MCF 10A (cell line): ENCODE measurements at regions not wholly inside any gene's neighbourhood (a gene's known extent, or its start where the extent isn't known, plus 50 kb on each side); places are given as distances from the start of the nearest gene placed in this dataset.

ENCODE experiments used
- BruUV-seq: library from RNA; stranded (reverse); fragments of 400-500 nt; replicated peaks from 2 replicates; lab custom pipeline; 2021; lab: Mats Ljungman, UMichigan
- CTCF ChIA-PET: fragments of 300-600 bp; sonication (Branson Sonifier 250); formaldehyde crosslinking; extraction: SDS; loops from one replicate; lab custom pipeline; 2021; ENCODE audit warnings: antibody characterized with exemption, inconsistent platforms; lab: Yijun Ruan, JAX
- POLR2A ChIA-PET: fragments of 300-600, 350-650 bp; sonication (Branson Sonifier 250); formaldehyde crosslinking; extraction: SDS; loops from one replicate; lab custom pipeline; 2020; ENCODE audit warnings: antibody characterized with exemption, inconsistent platforms; lab: Yijun Ruan, JAX
- DNase-seq: peaks from one replicate; pipeline ENCODE4 v3.0.0-alpha.2; 2018; ENCODE audit not compliant: unreplicated experiment
- H3K27ac Mint-ChIP-seq: one replicate; pipeline ENCODE4 v1.8.0; 2022; ENCODE audit warnings: mild to moderate bottlenecking, low read depth, mixed read lengths; ENCODE audit not compliant: unreplicated experiment
- H3K27me3 Mint-ChIP-seq: one replicate; pipeline ENCODE4 v1.8.0; 2022; ENCODE audit warnings: mixed read lengths; ENCODE audit not compliant: insufficient read depth, unreplicated experiment
- H3K36me3 Mint-ChIP-seq: one replicate; pipeline ENCODE4 v1.8.0; 2022; ENCODE audit warnings: mild to moderate bottlenecking, moderate library complexity, mixed read lengths; ENCODE audit not compliant: insufficient read depth, unreplicated experiment
- H3K4me1 Mint-ChIP-seq: one replicate; pipeline ENCODE4 v1.8.0; 2022; ENCODE audit warnings: mixed read lengths; ENCODE audit not compliant: insufficient read depth, unreplicated experiment
- H3K4me3 Mint-ChIP-seq: one replicate; pipeline ENCODE4 v1.8.0; 2022; ENCODE audit warnings: mild to moderate bottlenecking, moderate library complexity, mixed read lengths; ENCODE audit not compliant: unreplicated experiment
- H3K9me3 Mint-ChIP-seq: one replicate; pipeline ENCODE4 v1.8.0; 2022; ENCODE audit warnings: mixed read lengths; ENCODE audit not compliant: unreplicated experiment
- CTCF ChIP-seq: fragments of 200-600 bp; IDR thresholded peaks from one replicate; pipeline ENCODE4 v1.8.0; 2022; ENCODE audit warnings: antibody characterized with exemption, mild to moderate bottlenecking; ENCODE audit not compliant: unreplicated experiment
- intact Hi-C: fragments of 100-400 bp; cut with micrococcal nuclease; formaldehyde crosslinking; loops from 2 replicates; pipeline ENCODE4 v1.14.1; 2022

GRCh38 chr1:188397521-188397920, 1568.8 kb downstream of the PLA2G4A start:
- no peak for TF ChIP-seq CTCF
- CTCF ChIA-PET: interaction anchor here (0.5 to 0.6 kb wide), 2 partner anchors 22 to 90 kb away, joined by 3 read pairs; no protein-coding TSS in a partner anchor
- no TSS peak for BruUV-seq

GRCh38 chr1:188402986-188403385, 1574.2 kb downstream of the PLA2G4A start:
- Mint-ChIP-seq H3K36me3 (no peaks in the 10 kb centered on the region), H3K4me3 (no peak overlapping the region), H3K4me1 (no peaks in the 10 kb centered on the region), H3K27me3 (no peaks in the 10 kb centered on the region), H3K9me3 (peaks cover 18% of the 10 kb centered on the region), H3K27ac (no peak overlapping the region)
- BruUV-seq: no TSS peak
- no peak for TF ChIP-seq CTCF
- intact Hi-C loops: no loop called here
- ChIA-PET CTCF (no interaction called here), POLR2A (no interaction called here)
- no peak for DNase-seq

More at GRCh38 chr1:188397521-188397920, 1568.8 kb downstream of the PLA2G4A start:
- Mint-ChIP-seq H3K4me1 (no peaks in the 10 kb centered on the region), H3K36me3 (no peaks in the 10 kb centered on the region), H3K27me3 (no peaks in the 10 kb centered on the region), H3K4me3 (no peak overlapping the region), H3K9me3 (peaks cover 25% of the 10 kb centered on the region), H3K27ac (no peak overlapping the region)
- no peak for DNase-seq
- POLR2A ChIA-PET: no interaction called here
- intact Hi-C loops: no loop called here

GRCh38 chr1:188406636-188407035, 1577.9 kb downstream of the PLA2G4A start:
- Mint-ChIP-seq H3K27me3 (no peaks in the 10 kb centered on the region), H3K9me3 (no peaks in the 10 kb centered on the region), H3K36me3 (no peaks in the 10 kb centered on the region), H3K4me3 (no peak overlapping the region), H3K4me1 (no peaks in the 10 kb centered on the region), H3K27ac (no peak overlapping the region)
- TF ChIP-seq CTCF: no peak
- no peak for DNase-seq
- intact Hi-C loops: no loop called here
- ChIA-PET POLR2A (interaction anchor here (0.8 kb wide), 1 partner anchor 1101 kb away, joined by 5 read pairs; no protein-coding TSS in a partner anchor), CTCF (no interaction called here)
- no TSS peak for BruUV-seq

GRCh38 chr1:188420177-188420576, 1591.4 kb downstream of the PLA2G4A start:
- Mint-ChIP-seq H3K36me3 (no peaks in the 10 kb centered on the region), H3K27ac (no peak overlapping the region), H3K9me3 (no peaks in the 10 kb centered on the region), H3K4me1 (no peaks in the 10 kb centered on the region), H3K27me3 (no peaks in the 10 kb centered on the region), H3K4me3 (no peak overlapping the region)
- no peak for TF ChIP-seq CTCF
- BruUV-seq: no TSS peak
- ChIA-PET CTCF (no interaction called here), POLR2A (interaction anchor here (0.5 kb wide), 1 partner anchor 54 kb away, joined by 3 read pairs; no protein-coding TSS in a partner anchor)
- DNase-seq: no peak
- intact Hi-C loops: no loop called here
